ENCODE measurements at regions not wholly inside any gene's neighbourhood (a gene's known extent, or its start where the extent isn't known, plus 50 kb on each side); places are given as distances from the start of the nearest gene placed in this dataset.

DNA sequence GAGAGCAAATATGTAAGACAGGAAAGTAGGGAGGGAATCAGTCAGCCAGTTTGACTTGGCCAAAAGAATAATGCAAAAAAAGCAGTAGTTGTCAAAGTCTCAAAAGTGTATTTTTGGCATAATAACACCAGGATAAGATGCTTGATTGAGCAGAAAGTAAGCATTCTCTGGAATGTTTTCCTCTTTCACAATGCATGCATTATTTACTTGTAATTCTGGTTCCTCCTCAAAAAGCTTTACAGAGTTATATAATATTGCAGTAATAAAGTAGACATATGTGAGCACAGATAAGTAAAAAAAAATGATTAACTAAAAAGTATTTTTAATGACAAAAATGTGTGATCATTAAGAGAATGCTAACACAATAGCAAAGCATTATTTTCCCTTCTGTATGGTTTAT lies 285.9 kb upstream of the BCHE start:
- no peaks in the 10 kb centered on the region for H3K27me3 ChIP-seq (ENCODE audit: low read depth, low read length)
- no peaks in the 10 kb centered on the region for H3K4me1 ChIP-seq (ENCODE audit: control insufficient read depth in 1 of 2, insufficient read depth in 2 of 2, low read length in 2 of 2)
- H3K9me3 ChIP-seq (ENCODE audit: control insufficient read depth in 1 of 2, low read length in 2 of 2), result no peaks in the 10 kb centered on the region
- H3K27ac ChIP-seq (ENCODE audit: low read length), result no peak overlapping the region
- H3K4me3 ChIP-seq (ENCODE audit: low read depth in 1 of 2, low read length in 2 of 2), result no peak overlapping the region
- no peaks in the 10 kb centered on the region for H3K36me3 ChIP-seq (ENCODE audit: control insufficient read depth in 1 of 2, insufficient read depth in 2 of 2, low read length in 2 of 2)

DNA sequence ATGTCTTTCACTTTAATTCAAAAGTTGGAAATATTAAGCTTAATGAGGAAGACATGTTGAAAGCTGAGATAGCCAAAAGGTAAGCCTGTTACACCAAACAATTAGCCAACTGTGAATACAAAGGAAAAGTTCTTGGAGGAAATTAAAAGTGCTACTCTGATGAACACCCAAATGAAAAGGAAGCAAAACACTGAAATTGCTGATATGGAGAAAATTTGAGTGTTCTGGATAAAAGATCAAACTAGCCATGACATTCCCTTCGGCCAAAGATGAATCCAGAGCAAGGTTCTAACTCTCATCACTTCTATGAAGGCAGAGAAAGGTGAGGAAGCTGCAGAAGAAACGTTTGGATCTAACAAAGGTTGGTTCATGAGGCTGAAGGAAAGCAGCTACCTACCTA lies 280.8 kb upstream of the BCHE start:
- Histone ChIP-seq H3K27ac (ENCODE audit: low read length) (no peak overlapping the region), H3K4me3 (ENCODE audit: low read depth in 1 of 2, low read length in 2 of 2) (no peak overlapping the region), H3K27me3 (ENCODE audit: low read depth, low read length) (no peaks in the 10 kb centered on the region), H3K9me3 (ENCODE audit: control insufficient read depth in 1 of 2, low read length in 2 of 2) (no peaks in the 10 kb centered on the region), H3K36me3 (ENCODE audit: control insufficient read depth in 1 of 2, insufficient read depth in 2 of 2, low read length in 2 of 2) (no peaks in the 10 kb centered on the region), H3K4me1 (ENCODE audit: control insufficient read depth in 1 of 2, insufficient read depth in 2 of 2, low read length in 2 of 2) (no peaks in the 10 kb centered on the region)

DNA sequence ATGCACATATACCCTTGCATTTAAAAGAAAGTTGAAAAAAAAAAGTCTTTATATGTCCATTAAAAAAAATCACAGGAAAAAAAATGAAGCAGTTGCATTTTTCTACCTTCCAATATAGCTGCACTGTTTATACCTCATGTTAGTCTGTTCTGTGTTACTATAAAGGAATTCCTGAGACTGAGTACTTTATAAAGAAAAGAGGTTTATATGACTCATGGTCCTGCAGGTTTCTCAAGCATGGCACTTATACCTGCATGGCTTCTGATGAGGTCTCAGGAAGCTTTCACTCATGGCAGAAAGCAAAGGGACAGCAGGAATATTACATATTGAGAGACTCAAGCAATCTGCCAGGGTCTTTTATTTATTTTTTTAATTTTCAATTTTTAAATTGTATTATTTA lies 277.2 kb upstream of the BCHE start:
- no peaks in the 10 kb centered on the region for H3K27me3 ChIP-seq (ENCODE audit: low read depth, low read length)
- no peaks in the 10 kb centered on the region for H3K9me3 ChIP-seq (ENCODE audit: control insufficient read depth in 1 of 2, low read length in 2 of 2)
- H3K36me3 ChIP-seq (ENCODE audit: control insufficient read depth in 1 of 2, insufficient read depth in 2 of 2, low read length in 2 of 2), result no peaks in the 10 kb centered on the region
- no peak overlapping the region for H3K4me3 ChIP-seq (ENCODE audit: low read depth in 1 of 2, low read length in 2 of 2)
- H3K27ac ChIP-seq (ENCODE audit: low read length), result no peak overlapping the region
- H3K4me1 ChIP-seq (ENCODE audit: control insufficient read depth in 1 of 2, insufficient read depth in 2 of 2, low read length in 2 of 2), result no peaks in the 10 kb centered on the region

DNA sequence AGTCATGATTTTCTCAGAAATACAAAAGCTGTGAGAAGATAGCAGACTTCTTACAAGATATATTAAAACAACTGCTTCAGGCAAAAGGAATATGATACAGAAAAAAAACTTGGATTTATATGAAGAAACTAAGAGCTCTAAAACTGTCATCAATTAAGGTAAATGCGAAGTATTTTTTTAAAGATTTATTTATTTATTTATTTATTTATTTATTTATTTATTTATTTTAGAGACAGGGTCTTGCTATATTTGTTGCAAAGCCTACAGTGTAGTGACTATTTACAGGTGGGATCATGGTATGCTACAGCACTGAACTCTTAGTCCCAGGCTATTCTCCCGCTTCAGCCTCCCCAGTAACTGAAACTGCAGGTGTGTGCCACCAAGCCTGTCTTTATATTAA lies 274.3 kb upstream of the BCHE start:
- H3K4me1 ChIP-seq (ENCODE audit: control insufficient read depth in 1 of 2, insufficient read depth in 2 of 2, low read length in 2 of 2), result no peaks in the 10 kb centered on the region
- H3K36me3 ChIP-seq (ENCODE audit: control insufficient read depth in 1 of 2, insufficient read depth in 2 of 2, low read length in 2 of 2), result no peaks in the 10 kb centered on the region
- H3K27me3 ChIP-seq (ENCODE audit: low read depth, low read length), result no peaks in the 10 kb centered on the region
- no peak overlapping the region for H3K27ac ChIP-seq (ENCODE audit: low read length)
- H3K9me3 ChIP-seq (ENCODE audit: control insufficient read depth in 1 of 2, low read length in 2 of 2), result no peaks in the 10 kb centered on the region
- no peak overlapping the region for H3K4me3 ChIP-seq (ENCODE audit: low read depth in 1 of 2, low read length in 2 of 2)

DNA sequence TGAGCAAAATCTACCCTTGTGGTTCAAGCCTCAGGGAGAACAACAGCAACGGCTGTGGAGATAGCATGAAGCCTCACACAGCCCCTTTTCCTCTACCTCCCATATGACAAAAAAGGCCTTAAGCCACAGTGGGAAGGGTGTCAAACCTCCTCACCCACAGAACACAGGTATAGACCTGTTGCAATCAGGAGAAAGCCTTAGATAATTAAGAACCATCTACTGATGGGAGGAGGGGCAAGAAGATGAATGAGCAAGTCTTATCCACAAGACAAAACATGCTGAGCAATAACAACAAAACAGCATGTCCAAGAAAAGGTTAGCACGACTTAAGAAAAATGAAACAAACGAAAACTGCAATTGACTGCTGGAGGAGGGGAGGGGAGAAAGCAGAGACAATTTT lies 272.9 kb upstream of the BCHE start:
- Histone ChIP-seq H3K4me1 (ENCODE audit: control insufficient read depth in 1 of 2, insufficient read depth in 2 of 2, low read length in 2 of 2) (no peaks in the 10 kb centered on the region), H3K27ac (ENCODE audit: low read length) (no peak overlapping the region), H3K4me3 (ENCODE audit: low read depth in 1 of 2, low read length in 2 of 2) (no peak overlapping the region), H3K36me3 (ENCODE audit: control insufficient read depth in 1 of 2, insufficient read depth in 2 of 2, low read length in 2 of 2) (no peaks in the 10 kb centered on the region), H3K27me3 (ENCODE audit: low read depth, low read length) (no peaks in the 10 kb centered on the region), H3K9me3 (ENCODE audit: control insufficient read depth in 1 of 2, low read length in 2 of 2) (no peaks in the 10 kb centered on the region)

DNA sequence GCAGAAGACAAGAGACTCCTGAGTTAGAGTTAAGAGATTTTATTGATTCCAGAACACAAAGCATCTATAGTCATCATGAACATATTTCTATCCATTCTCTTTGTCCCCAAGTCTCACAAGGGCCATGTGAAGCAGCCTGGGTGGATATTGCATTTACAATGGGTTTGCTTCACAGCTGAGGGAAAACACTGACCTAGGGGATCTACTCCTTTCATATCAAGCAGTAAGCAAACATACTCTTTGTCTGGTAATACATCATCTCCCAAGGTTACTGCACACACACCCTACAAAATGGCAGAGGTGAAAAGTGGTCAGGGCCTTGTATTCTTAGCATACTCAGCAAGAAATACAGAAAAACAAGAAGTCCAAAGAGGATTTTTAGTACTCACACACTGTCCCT lies 267.7 kb upstream of the BCHE start:
- Histone ChIP-seq H3K4me1 (ENCODE audit: control insufficient read depth in 1 of 2, insufficient read depth in 2 of 2, low read length in 2 of 2) (no peaks in the 10 kb centered on the region), H3K27ac (ENCODE audit: low read length) (no peak overlapping the region), H3K36me3 (ENCODE audit: control insufficient read depth in 1 of 2, insufficient read depth in 2 of 2, low read length in 2 of 2) (no peaks in the 10 kb centered on the region), H3K4me3 (ENCODE audit: low read depth in 1 of 2, low read length in 2 of 2) (no peak overlapping the region), H3K9me3 (ENCODE audit: control insufficient read depth in 1 of 2, low read length in 2 of 2) (no peaks in the 10 kb centered on the region), H3K27me3 (ENCODE audit: low read depth, low read length) (no peaks in the 10 kb centered on the region)

DNA sequence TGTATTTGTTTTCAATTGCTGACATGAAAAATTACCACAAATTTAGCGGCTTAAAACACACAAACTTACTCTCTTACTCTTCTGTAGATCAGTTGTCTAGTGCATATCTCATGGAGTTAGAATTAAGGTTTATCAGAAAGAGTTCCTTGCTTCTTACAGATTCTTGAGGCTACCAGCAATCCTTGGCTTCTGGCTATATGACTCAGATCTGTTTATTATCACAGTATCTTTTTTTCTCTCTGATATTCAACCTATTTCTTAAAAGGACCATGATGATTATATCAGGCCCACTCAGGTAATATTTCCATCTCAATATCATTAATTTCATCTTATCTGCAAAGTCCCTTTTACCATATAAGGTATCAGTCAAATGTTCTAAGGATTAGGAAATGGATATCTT lies 263.5 kb upstream of the BCHE start:
- no peak overlapping the region for H3K27ac ChIP-seq (ENCODE audit: low read length)
- no peaks in the 10 kb centered on the region for H3K9me3 ChIP-seq (ENCODE audit: control insufficient read depth in 1 of 2, low read length in 2 of 2)
- H3K4me3 ChIP-seq (ENCODE audit: low read depth in 1 of 2, low read length in 2 of 2), result no peak overlapping the region
- H3K36me3 ChIP-seq (ENCODE audit: control insufficient read depth in 1 of 2, insufficient read depth in 2 of 2, low read length in 2 of 2), result no peaks in the 10 kb centered on the region
- no peaks in the 10 kb centered on the region for H3K27me3 ChIP-seq (ENCODE audit: low read depth, low read length)
- no peaks in the 10 kb centered on the region for H3K4me1 ChIP-seq (ENCODE audit: control insufficient read depth in 1 of 2, insufficient read depth in 2 of 2, low read length in 2 of 2)

DNA sequence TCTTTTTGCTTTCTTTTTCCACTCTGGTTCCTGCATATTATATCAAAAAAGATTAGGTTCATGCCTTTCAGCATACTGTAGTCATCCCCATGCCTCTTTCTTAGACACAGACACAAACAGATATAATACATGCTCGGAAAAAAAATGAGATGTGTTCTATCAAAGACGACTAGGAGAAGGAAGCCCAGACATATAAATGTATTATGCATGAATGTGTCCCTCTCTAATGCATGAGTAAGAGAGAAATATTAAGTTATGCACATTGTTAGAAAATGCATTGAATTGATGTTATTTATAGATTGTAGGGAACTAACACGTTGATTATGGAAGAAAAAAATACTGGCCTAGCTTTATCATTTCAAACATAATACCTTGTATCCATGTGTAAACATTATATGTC lies 252.4 kb upstream of the BCHE start:
- Histone ChIP-seq H3K36me3 (ENCODE audit: control insufficient read depth in 1 of 2, insufficient read depth in 2 of 2, low read length in 2 of 2) (no peaks in the 10 kb centered on the region), H3K4me3 (ENCODE audit: low read depth in 1 of 2, low read length in 2 of 2) (no peak overlapping the region), H3K27me3 (ENCODE audit: low read depth, low read length) (no peaks in the 10 kb centered on the region), H3K4me1 (ENCODE audit: control insufficient read depth in 1 of 2, insufficient read depth in 2 of 2, low read length in 2 of 2) (no peaks in the 10 kb centered on the region), H3K9me3 (ENCODE audit: control insufficient read depth in 1 of 2, low read length in 2 of 2) (no peaks in the 10 kb centered on the region), H3K27ac (ENCODE audit: low read length) (no peak overlapping the region)

DNA sequence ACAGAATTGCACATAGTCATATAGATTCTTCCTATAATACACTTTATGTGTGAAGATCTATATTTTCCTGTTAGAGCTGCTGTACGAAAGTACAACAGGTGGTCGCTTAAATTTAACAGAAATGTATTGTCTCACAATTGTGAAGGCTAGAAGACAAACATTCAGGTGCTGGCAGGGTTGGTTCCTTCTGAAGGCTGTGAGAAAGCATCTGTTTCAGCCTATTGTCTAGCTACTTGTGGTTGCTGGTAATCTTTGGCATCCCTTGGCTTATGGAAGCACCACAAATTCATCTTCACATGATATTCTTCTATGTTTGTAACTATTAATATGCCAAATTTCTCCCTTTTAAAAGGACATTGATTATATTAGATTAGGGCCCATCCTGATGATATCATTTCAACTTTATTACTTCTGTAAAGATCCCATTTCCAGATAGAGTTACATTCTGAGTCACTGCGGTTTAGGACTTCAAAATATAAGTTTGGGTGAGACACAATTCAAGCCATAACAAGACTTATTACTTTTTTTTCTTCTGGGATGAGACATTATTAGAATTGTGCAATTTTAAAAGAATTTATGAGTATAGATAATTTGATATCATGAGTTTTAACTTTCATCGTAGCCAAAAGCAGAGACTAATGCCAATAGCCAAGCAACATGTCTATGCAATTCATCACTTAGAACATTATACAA lies 248.1 kb upstream of the BCHE start:
- H3K9me3 ChIP-seq (ENCODE audit: control insufficient read depth in 1 of 2, low read length in 2 of 2), result no peaks in the 10 kb centered on the region
- no peak overlapping the region for H3K4me3 ChIP-seq (ENCODE audit: low read depth in 1 of 2, low read length in 2 of 2)
- no peak overlapping the region for H3K27ac ChIP-seq (ENCODE audit: low read length)
- H3K36me3 ChIP-seq (ENCODE audit: control insufficient read depth in 1 of 2, insufficient read depth in 2 of 2, low read length in 2 of 2), result no peaks in the 10 kb centered on the region
- no peaks in the 10 kb centered on the region for H3K27me3 ChIP-seq (ENCODE audit: low read depth, low read length)
- no peaks in the 10 kb centered on the region for H3K4me1 ChIP-seq (ENCODE audit: control insufficient read depth in 1 of 2, insufficient read depth in 2 of 2, low read length in 2 of 2)

DNA sequence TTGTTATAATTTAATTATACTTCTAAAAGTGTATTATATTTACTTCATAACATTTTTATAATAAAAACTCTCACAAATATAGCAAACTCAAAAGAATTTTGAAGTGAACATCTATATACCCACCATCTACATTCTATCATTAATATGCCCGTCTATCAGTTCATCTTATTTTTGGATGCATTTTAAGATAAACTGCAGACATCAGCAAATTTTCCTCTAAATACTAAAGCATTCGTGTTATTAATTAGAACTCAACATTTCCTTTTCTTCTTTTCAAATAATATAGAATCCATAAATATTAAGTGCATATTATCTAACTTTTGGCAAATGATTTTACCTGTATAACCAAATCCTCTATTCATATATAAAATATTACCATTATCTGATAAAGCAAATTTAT lies 242.9 kb upstream of the BCHE start:
- Histone ChIP-seq H3K9me3 (ENCODE audit: control insufficient read depth in 1 of 2, low read length in 2 of 2) (no peaks in the 10 kb centered on the region), H3K27ac (ENCODE audit: low read length) (no peak overlapping the region), H3K36me3 (ENCODE audit: control insufficient read depth in 1 of 2, insufficient read depth in 2 of 2, low read length in 2 of 2) (no peaks in the 10 kb centered on the region), H3K27me3 (ENCODE audit: low read depth, low read length) (no peaks in the 10 kb centered on the region), H3K4me3 (ENCODE audit: low read depth in 1 of 2, low read length in 2 of 2) (no peak overlapping the region), H3K4me1 (ENCODE audit: control insufficient read depth in 1 of 2, insufficient read depth in 2 of 2, low read length in 2 of 2) (no peaks in the 10 kb centered on the region)

DNA sequence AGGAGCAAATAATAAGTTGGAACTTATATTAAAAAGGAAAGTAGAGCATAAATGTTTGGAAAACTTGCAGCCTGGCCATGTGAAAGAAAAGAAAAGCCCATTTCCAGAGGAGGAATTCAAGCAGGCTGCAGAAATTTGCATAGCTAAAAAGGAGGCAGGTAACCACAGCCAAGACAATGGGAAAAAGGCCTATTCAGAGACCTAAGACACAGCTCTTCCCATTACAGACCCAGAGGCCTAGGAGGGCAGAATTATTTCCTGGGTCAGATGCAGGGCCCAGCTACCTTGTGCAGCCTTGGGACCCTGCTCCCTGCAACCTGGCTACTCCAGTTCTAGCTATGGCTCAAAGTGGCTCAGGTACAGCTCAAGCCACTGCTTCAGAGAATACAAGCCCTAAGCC lies 234.6 kb upstream of the BCHE start:
- no peak overlapping the region for H3K4me3 ChIP-seq (ENCODE audit: low read depth in 1 of 2, low read length in 2 of 2)
- no peaks in the 10 kb centered on the region for H3K27me3 ChIP-seq (ENCODE audit: low read depth, low read length)
- H3K4me1 ChIP-seq (ENCODE audit: control insufficient read depth in 1 of 2, insufficient read depth in 2 of 2, low read length in 2 of 2), result no peaks in the 10 kb centered on the region
- no peak overlapping the region for H3K27ac ChIP-seq (ENCODE audit: low read length)
- no peaks in the 10 kb centered on the region for H3K9me3 ChIP-seq (ENCODE audit: control insufficient read depth in 1 of 2, low read length in 2 of 2)
- no peaks in the 10 kb centered on the region for H3K36me3 ChIP-seq (ENCODE audit: control insufficient read depth in 1 of 2, insufficient read depth in 2 of 2, low read length in 2 of 2)

DNA sequence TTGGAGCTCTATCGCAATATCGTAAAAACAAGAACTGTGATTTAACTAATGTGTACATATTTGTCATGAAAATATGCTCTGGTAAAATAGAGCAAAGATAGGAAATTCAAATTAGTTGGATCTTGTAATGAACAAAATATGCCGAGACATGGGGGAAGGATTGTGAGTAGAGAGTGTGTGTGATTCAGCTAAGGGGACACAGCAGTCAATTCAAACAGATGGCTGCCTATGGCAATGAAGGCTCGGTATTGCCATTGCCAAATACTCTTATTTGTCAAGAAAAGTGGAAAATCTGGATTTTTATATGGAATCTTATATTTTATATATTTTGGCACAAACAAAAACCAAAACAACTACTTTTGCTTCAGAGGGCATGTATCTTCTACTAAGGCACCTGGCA lies 227.3 kb upstream of the BCHE start:
- Histone ChIP-seq H3K27me3 (ENCODE audit: low read depth, low read length) (no peaks in the 10 kb centered on the region), H3K27ac (ENCODE audit: low read length) (no peak overlapping the region), H3K36me3 (ENCODE audit: control insufficient read depth in 1 of 2, insufficient read depth in 2 of 2, low read length in 2 of 2) (no peaks in the 10 kb centered on the region), H3K4me1 (ENCODE audit: control insufficient read depth in 1 of 2, insufficient read depth in 2 of 2, low read length in 2 of 2) (no peaks in the 10 kb centered on the region), H3K9me3 (ENCODE audit: control insufficient read depth in 1 of 2, low read length in 2 of 2) (no peaks in the 10 kb centered on the region), H3K4me3 (ENCODE audit: low read depth in 1 of 2, low read length in 2 of 2) (no peak overlapping the region)

Measured in muscle layer of duodenum (tissue), 2 donors.